ENCODE measurements at regions not wholly inside any gene's neighbourhood (a gene's known extent, or its start where the extent isn't known, plus 50 kb on each side); places are given as distances from the start of the nearest gene placed in this dataset.

DNA sequence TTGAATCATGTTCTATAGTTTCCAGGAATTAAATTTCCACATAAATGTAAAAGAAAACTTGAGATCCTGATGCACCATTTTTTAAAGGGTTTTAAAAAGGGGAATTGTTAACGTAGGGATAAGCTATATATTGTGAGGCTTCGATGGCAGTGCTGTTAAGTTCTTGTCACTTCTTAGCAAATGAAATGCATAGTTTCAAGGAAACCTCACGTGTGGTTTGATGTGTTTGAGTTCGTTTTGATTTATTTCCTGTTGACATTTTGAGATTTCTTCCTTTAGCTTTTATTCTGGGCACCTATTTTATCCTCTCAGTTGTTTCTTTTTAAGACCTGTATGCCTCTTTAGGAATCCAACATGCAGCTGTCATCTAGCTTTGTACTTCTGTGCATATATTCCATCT, 301.0 kb downstream of the DOCK8 start:
- peak in 1 of 2 donors; percentile 23 for DNase-seq

DNA sequence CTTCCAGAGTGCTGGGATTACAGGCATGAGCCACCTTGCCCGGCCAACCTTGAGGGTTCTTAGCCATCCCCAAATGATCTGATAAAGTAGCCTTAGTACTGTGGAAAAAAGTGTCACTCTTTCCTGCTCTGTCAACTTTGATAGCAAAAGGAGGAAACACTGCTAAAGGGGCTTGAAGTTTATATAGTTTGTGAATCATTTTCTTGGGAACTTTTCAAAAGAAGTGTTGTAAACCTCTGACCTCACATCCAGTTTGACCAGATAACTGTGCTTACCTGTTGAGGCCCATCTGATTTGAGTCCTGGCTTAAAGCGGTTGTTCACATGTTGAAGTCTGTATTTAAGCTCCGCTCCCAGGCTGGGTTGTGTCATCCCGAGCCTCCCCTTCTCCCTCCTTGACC, 303.3 kb downstream of the DOCK8 start:
- no peak for DNase-seq

DNA sequence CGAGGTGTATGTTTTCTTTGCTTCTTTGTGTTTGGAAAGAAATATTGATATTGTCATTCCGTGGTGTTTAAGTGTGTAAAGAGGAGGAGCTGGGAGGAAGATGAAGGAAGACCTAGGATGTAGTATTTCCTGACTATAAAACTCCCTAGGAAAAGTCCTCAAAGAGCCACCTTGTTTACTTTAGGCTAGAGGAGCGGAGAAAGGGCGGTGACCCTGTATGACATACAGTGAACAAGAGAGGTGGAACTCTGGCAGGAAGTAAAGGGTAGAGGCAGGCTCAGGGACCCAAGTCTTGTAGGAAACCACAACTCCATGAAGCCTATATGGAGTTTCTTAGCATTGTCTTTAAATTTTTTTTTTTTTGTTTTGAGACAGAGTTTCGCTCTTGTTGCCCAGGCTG, 303.9 kb downstream of the DOCK8 start:
- DNase-seq, result no peak

DNA sequence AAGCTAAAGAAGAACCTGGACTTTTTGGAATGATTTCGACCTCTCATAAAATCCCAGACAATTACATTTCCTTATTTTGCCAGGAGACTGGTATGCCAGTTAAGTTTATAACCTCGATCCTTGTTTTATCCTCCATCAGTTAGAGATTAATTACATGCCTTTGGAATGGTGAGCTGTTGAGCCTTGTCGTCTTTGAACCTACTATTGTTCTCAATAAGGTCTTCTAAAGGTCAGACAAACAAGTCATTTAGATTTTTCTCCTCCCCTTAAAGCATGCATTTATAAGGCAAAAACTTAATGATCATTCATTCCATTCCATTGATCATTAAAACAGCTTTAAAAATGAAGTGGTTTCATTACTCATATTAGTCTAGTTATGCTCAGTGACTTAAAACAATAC, 304.9 kb downstream of the DOCK8 start:
- DNase-seq, result no peak

DNA sequence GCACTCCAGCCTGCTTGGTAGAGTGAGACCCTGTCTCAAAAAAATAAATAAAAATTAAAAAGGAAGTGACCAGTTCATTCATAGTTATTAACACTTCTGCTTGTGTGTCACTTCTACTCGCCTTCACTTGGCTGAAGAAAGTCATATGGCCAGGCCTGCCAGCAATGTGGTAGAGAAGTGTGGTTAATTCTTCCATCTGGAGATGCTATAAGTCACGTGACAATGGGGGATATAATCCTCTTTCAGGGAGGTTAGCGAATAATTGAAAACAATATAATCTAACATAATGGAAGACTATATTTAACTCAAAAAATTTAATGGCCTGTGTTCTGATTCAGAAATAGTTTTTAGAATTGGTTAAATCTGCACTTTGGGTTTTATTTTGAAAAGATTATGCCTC, 305.6 kb downstream of the DOCK8 start:
- no peak for DNase-seq

DNA sequence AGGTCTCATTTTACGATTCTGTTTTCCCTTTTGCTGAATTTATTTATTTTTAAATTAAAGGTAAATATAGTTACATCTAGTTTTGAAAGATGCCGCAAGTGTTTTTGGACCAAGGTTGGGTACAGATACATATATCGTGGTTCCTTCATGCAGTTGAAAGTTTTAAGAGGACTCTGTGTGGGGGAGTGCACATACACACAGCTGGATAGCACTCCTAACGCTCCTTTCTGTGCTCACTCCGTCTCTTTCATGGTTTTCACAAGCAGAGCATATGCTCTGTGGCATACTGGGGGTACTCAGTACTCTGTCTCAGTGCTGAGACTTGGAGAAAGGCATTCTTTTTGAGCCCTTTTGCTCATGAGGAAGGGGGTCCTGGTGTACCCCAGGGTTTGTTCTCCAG, 307.5 kb downstream of the DOCK8 start:
- DNase-seq, result no peak

DNA sequence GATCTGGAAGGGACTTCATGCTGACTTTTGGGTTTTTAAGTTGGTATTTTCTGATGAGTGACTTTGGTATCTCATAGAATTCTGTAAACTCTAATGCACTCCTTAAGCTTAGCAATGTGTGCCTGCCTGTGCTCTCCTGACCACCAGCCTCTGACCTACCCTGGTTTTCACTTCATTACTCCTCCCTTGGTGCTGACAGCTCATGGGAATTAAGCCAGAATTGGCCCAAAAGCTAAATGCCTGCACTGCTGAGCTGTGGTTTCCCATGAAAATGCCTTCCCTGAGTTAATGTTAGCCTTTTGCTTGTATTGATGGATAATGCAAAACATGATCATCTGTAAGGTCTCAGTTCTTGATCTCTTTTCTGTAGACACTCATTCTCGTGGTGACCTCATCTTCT, 308.0 kb downstream of the DOCK8 start:
- no peak for DNase-seq

DNA sequence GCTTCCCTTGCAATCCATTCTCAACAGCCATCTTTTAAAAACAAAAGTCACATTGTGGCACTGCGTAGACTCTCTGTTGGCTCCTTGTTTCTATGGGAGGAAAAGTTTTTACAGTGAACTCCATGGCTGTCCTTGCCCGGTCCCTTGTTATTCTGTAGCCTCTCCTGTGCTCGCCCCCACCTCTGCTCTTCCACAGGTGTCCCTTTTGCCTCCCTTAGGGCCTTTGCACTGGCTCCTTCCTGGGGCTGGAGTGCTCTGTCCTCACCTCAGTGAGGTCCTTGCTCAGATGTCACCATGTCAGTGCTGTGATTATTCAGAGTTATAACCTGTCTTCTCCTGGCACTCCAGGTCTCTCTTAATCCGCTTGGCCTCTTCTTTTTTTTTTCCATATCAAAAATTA, 308.8 kb downstream of the DOCK8 start:
- no peak for DNase-seq

DNA sequence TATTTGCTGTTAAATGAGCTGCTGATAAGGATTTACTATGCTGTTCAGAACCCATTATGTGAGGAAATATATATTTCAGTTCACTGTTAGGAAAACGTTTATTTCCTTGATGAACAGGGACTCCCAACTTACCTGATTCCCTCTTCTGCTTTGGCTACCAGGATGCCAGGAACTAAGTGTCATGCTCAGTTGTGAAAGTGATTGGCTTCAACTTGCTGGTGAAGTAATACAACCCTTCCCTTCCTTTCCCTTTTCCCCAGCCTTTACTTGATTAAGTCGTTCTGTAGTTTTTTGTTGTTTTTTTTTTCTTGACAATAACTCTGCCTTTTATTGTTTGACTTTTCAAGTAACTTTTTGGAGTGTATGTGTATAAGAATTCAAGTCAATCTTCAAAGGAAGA, 309.3 kb downstream of the DOCK8 start:
- no peak for DNase-seq

DNA sequence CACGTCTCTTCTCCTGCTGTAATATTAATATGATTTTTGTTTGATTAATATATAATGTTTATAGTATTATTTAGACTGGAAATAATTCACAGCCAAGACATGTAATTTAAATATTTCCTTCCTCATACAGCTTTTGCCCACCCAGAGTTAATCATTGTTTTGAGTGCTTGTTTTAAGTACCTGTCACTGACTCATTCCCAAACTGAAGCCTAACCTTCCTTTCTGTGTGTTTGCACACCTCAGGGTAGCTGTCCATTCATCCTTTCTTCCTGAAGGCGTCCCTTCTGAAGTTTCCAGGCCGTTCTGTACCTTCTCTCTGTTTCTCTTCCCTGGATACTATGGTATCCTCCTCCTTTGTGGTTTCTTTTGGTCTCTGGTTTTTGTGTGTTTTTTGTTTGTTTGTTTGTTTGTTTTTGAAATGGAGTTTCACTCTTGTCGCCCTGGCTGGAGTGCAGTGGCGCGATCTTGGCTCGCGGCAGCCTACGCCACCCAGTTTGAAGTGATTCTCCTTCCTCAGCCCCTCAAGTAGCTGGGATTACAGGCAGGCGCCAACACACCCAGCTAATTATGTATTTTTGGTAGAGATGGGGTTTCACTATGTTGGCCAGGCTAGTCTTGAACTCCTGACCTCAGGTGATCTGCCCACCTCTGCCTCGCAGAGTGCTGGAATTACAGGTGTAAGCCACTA, 312.4 kb downstream of the DOCK8 start:
- DNase-seq, result no peak

DNA sequence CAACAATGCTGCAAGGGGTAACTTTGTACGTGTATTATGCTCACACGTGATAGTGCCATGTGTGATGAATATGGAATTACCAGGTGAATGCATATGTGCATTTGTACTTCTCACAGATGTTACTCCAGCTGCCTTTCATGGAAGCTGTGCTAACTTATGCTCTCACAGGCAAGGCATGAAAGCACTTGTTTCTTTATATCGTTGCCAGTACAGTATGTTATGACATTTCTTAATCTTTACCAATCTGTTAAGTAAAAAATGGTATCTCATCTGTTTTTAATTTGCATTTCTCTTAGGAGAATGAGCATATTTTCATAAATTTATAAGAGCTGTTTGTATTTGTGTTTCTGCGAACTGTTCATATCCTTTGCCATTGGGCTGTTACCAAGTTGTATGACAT, 311.8 kb upstream of the DMRT1 start:
- DNase-seq, result no peak

DNA sequence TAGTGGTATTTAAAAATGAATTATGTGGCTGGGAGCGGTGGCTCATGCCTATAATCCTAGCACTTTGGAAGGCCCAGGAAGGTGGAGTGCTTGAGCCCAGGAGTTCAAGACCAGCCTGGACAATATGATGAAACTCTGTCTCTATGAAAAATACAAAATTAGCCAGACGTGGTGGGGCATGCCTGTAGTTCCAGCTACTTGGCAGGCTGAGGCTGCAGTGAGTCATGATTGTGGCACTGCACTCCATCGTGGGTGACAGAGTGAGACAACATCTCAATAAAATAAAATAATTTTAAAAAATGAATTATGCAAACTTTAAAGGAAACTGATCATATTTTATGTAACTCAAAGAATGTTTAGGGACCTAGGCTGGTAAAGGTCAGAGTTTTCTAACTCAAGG, 310.8 kb upstream of the DMRT1 start:
- DNase-seq, result no peak

DNA sequence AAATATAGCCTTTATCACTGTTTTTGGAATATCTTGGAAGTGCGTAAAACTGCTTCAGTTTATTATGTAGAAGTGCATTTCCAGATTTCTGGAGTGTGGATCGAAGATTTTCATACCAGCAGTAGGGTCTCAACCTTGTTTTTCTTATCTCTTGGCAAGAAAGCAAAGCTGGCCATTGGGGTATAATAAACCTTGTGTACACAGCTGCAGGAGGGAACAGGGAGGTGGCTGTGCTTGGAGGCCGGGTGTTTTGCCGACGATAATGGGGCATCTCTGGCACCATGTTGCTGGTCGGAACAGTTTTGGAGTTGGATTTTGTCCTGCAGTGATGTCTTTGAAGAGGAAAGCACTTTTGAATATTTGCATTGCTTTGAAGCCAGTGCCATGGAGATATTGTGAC, 308.8 kb upstream of the DMRT1 start:
- no peak for DNase-seq

DNA sequence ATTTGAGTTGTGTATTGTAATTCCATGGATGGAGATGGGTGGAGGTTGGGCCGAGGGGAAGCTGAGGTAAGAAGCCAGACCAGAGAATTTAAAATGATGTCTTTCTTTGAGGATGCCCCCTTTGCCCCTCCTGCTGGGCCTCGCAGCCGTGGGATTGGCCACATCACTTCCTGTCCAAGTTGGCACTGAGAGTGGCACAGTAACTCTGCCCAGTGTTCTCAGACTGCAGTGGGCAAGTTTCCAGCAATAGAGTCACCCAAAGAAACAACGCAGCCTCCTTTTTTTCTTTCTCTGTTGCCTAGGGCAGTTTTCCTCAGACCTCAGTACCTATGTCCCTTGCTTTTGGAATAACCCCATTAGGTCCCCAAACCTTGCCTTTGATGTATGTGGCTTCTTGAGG, 306.6 kb upstream of the DMRT1 start:
- no peak for DNase-seq

DNA sequence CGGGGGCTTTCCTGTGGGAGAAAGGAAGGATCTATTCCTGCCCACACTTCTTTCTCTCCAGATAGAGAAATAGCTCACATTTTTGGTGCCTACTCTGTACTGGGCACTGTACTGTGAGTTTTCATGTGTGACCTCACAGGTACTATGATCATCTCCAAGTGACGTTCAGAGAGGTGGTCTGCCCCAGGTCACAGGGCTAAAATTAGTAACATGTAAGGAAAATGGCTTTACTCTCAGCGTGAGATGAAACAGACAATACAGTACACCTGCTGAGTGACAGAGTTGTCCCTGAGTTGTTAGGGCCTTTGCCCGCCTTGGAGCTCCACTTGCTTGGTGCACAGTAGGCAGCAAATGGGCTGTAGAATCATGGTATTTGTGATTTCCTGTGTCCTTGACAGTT, 306.1 kb upstream of the DMRT1 start:
- no peak for DNase-seq

DNA sequence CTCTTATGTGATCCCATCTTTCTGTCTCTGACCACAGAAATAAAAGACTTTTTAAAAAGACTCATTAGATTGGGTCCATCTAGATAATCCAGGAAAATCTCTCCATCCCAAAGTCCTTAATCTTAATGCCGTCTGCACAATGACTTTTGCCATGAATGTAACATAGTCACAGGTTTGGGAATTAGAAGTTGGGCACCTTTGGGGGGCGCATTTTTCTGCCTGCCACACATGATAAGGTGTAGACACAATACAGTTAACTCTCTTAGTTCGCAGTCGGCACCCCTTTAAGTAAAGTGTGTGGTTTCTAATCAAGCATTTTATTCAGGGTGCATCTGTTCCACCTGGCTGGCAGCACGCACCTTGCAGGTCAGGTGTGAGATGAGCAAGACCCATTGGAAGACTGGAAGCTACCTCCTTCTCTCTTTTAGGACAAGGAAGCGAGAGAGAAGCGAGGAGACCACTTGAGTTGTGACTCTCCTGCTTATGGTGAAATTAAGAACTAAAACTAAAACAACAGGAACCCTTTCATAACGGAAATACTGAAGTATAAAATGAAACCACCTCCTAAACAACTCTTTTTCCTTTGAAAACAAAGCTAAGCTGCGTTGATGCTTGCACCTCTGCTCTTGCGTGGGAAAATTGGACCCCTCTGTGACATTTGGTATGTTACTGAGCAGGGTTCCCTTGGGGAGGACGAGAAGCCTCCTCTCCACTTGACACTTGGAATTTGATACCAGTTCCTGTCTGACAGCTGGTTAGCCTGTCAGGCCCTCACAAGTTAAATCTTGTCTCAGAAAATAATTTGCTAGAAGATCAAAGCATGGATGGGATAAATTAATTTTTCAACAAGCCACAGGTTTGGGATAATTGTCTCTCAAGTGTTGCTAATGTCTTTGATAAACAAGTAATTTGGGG, 304.6 kb upstream of the DMRT1 start:
- DNase-seq, result no peak

DNA sequence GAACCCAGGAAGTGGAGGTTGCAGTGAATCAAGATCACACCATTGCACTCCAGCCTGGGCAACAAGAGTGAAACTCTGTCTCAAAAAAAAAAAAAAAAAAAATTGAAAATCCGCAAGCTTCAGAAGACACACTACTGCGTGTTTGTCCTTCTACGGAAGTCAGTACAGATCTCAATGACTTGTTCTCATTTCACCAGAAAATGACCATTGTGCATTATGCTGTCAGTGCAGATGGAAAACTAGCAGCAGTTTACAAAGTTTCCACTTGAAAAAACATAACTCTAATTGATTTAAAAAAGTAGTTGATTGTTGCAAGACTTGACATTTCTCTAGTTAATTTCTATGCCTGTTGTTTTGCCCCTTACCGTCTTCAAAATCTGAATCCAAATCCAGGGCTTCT, 298.0 kb upstream of the DMRT1 start:
- DNase-seq, result no peak

DNA sequence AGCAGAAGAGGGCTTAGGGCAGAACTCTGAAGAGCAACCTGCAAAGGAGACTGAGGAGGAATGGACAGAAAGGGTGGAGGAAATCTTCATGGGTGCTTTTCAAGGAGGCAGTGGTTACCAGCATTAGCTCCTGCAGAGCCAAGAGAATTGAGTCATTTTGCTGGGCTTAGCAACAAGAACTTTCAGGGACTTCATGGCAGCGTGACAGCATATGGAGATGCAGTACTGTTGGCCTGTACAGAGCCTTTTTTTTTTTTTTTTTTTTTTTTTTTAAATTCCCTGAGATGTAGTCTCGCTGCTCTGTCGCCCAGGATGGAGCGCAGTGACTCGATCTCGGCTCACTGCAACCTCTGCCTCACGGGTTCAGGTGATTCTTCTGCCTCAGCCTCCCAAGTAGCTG, 296.0 kb upstream of the DMRT1 start:
- no peak for DNase-seq

DNA sequence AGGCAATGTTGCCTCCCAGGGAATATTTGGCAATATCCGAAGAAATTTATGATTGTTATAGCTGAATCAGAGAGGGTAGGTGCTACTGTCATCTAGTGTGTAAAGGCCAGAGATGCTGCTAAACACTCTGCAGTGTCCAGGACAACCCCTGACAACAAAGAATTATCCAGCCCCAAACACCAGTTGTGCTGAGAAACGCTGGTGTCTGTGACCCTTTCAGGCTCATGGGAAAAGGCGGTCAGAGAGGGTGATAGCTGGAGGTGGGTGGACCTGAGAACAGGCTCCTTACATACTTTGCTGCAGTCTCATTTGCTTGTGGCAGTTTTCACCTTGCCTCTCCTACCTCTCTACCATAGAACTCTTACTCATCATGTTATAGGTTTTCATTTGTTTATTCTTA, 295.3 kb upstream of the DMRT1 start:
- DNase-seq, result no peak

DNA sequence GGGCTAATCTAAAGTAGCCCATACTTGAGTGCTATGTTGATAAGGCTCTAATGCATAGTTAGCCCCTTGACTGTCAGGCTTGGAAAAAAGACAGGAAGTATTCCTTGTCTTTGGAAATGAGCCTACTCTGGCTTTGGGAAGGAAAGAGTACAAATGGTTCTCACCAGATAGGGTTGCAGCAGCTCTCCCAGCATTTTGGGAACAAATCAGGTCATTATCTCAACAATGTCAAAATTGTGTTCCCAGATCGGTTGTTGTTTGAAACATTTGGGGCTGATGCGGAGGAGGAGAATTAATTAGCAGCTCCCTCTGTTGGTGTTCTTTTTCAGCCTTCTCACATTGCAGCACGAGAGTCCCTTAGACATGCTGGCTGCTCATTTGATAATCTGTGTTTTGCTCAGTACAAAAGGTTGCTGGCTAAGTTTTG, 294.7 kb upstream of the DMRT1 start:
- peak in 1 of 2 donors; percentile 11 for DNase-seq

DNA sequence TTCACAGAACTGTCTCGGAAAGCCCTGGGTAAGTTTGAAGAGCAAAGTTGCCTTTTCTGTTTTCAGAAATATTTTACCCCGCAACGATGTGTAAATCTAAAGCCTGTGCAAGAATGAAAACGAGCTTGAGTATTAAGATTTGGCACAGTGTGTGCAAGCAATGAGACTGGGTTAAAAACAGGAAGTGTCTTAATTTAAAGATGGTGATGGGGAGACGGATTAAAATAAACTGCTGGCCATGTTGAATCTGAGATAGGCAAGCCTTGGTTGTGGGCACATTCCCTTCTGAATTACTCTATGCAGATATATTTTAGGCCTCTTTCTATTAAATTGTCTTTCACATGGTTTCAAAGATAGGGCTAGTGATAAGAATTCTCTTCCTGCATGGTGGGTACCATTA, 294.2 kb upstream of the DMRT1 start:
- no peak for DNase-seq

DNA sequence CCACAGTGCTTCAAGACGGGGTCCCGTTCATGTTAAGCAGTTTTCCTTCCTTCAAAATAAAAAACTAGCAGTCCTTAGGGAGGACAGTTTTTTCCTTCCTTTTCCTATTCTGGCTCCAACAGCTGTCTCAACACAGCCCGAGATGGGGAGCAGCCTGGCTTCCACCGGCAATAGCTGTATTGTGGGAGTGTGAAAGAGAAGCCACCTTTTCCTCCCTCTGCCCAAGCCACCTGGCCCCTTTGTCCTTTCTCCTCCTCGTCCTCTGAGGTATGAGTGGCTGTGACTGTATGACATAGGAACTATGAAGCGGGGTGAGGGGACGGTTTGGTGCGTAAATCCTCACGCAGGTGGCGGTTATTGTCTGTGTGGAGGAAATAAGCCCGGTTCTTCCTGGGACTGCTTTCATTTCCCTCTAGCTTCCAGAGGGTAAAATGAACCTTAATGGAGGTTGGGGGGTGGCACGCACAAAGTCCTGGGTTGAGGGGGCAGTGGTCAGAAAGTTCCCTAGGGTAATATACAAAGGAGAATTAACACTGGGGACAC, 292.0 kb upstream of the DMRT1 start:
- DNase-seq, result no peak

DNA sequence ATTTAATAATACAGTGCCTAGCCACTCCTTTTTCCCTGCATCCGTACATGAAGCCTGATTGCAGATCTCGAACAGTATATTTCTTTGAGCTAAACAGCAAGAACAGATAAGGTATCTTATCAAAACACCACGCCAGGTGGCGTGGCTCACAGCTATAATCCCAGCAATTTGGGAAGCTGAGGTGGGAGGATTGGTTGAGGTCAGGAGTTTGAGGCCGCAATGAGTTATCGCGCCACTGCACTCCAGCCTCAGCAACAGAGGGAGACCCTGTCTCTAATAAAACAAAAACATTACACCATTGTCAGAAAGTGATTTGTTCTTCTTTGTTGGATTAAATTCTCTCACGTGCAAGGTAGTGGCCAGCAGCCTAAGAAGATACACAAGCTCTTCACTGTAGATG, 291.2 kb upstream of the DMRT1 start:
- no peak for DNase-seq

Data from CD4-positive, alpha-beta T cell treated with Interleukin-4 for 1 hour (primary cell).